Testis (tissue), 2 donors: ENCODE measurements at regions not wholly inside any gene's neighbourhood (a gene's known extent, or its start where the extent isn't known, plus 50 kb on each side); places are given as distances from the start of the nearest gene placed in this dataset.

ENCODE experiments used
- POLR2A ChIP-seq: fragments of 450-650 bp; IDR thresholded peaks from one replicate; pipeline ENCODE4 v1.6.1; 2017; ENCODE audit warnings: antibody characterized with exemption, mild to moderate bottlenecking, moderate library complexity
- TF ChIP-seq, protein P1 (sequence below), 3 experiments: fragments of 450-650 bp in 2 of 3; fragments of 200-600 bp in 1 of 3; sonication (generic) in 1 of 3; IDR thresholded peaks; one replicate each; pipeline ENCODE4 v1.5.1; 2016 to 2019; ENCODE audit warnings: antibody characterized with exemption in 3 of 3, mild to moderate bottlenecking in 2 of 3, moderate library complexity in 1 of 3

DNA sequence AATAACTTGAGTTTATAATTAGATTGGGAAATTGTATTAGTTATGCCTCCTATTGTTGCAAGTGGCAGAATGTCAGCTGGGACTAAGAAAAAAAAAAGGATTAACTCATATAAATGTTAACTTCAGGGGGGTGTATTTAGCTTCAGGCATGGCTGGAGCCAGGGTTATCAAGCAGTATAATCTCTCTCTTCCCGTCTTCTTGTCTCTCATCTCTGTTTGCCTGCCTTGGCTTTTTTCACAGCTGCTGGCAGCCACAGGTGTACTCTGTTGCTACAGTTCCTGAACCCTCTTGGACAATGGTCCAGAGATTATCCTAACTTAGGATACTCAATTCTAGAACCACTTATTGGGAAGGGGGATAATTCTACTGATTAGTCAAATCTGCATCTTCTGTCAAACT is 370.7 kb upstream of the MEX3C start:
- TF ChIP-seq, protein P1, sequence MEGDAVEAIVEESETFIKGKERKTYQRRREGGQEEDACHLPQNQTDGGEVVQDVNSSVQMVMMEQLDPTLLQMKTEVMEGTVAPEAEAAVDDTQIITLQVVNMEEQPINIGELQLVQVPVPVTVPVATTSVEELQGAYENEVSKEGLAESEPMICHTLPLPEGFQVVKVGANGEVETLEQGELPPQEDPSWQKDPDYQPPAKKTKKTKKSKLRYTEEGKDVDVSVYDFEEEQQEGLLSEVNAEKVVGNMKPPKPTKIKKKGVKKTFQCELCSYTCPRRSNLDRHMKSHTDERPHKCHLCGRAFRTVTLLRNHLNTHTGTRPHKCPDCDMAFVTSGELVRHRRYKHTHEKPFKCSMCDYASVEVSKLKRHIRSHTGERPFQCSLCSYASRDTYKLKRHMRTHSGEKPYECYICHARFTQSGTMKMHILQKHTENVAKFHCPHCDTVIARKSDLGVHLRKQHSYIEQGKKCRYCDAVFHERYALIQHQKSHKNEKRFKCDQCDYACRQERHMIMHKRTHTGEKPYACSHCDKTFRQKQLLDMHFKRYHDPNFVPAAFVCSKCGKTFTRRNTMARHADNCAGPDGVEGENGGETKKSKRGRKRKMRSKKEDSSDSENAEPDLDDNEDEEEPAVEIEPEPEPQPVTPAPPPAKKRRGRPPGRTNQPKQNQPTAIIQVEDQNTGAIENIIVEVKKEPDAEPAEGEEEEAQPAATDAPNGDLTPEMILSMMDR (IDR thresholded peaks at IDR 0.05), result no peak
- TF ChIP-seq POLR2A, result no peak
